Limb (tissue), 2 donors: ENCODE measurements at regions not wholly inside any gene's neighbourhood (a gene's known extent, or its start where the extent isn't known, plus 50 kb on each side); places are given as distances from the start of the nearest gene placed in this dataset.

ENCODE experiments used
- DNase-seq, 2 donors: peaks; one replicate each; pipeline ENCODE4 v3.0.0-alpha.2; 2016; ENCODE audit errors: extremely low spot score in 2 of 2

DNA sequence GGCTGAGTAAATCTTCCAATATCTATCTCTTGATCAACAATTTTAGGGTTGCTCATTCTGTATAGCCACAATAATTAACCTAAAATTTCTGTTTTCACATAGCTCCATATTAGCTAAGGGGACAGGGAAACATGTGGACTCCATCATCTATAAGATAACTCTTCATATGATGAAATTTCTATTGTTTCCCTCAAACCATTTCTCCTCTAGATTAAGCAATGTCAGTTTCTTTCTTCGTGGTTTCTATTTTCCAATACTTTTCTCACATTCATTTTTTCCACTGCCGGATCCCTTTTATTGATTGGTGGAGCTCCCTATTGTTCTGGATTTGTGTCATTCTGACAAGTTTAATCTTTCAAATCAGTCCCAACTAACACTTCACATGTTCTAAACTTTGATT lies 1221.3 kb upstream of the ZEB2 start:
- no peak for DNase-seq

DNA sequence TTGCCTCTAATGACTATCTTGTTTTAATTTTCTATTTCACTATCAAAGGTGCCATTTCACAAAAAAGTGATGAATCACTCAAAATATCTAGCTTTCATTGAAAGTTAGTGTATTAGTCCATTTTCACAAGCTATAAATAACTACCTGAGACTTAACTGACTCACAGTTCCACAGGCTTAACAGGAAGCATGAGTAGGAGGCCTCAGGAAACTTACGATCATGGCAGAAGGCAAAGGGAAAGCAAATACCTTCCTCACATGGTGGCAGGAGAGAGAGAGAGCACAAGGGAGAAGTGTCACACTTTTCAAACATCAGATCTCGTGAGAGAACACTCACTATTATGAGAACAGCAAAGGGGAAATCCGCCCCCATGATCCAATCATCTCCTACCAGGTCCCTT lies 1220.4 kb upstream of the ZEB2 start:
- DNase-seq = no peak

DNA sequence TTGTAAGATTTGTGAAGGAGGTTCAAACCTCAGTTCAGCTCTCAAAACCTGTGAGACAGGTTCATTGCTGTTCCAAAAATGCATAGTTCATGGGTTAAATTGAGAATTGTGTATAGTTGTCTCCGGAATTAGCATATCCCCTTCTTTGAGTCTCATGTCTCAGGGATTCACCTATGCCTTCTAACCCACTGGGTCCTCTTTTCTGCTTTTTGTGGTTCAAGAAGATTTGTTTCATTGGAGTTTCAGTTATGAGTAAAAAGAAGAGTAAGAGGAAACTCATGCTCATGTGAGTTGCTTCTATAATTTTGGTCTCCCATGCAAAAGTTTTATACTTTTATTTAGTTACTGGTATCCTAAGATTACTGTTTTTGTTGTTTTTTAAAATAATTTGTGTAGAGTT lies 1219.8 kb upstream of the ZEB2 start:
- no peak for DNase-seq

DNA sequence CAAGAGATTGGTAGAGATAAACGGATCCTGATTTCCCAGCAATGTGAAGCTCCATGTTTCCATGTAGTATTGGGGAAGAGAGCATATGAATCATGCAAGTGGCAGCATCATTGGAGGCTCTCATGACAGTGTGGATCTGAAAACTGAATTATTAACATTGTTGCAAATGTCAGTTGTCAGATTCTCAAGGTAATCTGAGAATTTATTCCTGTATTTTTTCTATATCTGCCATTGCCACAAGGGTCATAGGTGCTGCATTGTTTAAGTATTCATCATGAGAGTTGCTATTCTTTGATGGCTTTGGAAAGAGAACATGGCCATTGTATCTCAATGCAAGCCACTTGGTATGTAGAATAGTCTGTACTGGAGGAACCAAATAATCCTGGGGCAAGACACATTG lies 1217.0 kb upstream of the ZEB2 start:
- no peak for DNase-seq

DNA sequence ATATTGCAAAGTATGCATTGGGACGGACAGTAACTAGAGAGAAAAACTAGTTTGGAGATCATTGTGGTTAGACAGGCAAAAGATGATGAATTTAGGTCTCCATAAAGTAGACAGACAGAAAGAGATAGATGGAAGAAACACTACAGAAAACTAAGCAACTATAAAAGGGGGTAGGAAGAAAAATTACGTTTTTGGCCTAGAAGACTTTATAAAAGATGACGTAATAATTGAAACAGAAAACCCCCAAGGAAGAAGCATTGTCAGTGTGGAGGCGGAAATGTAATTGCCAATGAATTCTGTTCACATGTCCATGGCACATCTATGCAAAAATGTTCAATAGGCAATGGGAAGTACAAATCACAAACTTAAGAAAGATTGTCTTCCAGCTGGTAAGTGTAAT lies 1211.5 kb upstream of the ZEB2 start:
- no peak for DNase-seq

DNA sequence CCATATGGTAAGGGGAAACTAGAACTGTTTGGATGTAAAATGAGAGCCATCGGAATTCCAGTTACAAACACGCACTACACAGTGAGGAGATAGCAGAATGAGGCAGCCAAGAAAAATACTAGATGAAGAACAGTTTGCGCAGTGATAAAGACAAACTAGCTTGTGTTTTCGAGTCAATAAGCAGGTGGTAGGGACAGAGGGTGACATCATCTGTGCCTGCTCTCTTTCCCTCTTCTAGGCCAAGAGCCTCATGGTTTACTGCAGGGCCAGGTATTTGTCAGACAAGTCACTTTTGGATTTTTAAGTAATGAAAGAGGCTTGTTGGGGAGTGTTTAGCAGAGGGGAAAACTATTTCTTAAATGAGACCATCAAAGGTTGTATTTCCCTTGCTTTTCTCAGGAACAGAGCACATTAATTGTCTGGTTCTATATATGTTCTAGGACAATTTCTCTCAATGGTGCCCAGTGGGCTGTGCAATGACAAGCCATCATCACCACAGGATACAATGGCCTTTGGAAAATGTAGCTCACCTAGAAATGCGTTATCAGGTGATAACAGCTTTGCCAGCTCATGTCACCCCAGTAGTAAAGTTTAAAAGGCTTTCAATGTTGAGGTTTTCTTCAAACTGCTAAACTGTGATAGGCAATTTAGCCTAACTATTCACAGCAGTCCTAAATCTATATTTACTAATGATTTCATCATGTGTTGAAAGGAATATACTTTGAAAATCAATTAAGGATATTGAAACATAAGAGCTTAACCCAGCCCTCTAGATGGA lies 1210.3 kb upstream of the ZEB2 start:
- no peak for DNase-seq

DNA sequence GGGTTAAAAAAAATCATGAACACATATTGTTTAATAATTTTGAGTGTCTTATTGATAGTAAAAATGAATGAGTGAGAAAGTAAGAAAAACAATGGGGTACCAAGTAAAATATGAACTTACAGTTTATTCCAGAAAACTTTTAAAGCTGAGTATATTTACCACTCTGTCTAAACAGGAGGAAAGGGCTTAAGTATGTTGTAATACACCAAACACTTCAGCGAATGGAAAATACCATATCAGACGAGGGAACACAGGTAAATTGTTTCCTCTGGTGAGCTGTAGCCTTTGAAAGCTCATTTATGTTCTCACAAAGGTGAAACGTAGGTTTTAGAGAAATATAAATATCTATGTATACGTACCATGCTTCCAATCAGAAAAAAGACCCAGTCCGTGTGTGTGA lies 1209.6 kb upstream of the ZEB2 start:
- no peak for DNase-seq

DNA sequence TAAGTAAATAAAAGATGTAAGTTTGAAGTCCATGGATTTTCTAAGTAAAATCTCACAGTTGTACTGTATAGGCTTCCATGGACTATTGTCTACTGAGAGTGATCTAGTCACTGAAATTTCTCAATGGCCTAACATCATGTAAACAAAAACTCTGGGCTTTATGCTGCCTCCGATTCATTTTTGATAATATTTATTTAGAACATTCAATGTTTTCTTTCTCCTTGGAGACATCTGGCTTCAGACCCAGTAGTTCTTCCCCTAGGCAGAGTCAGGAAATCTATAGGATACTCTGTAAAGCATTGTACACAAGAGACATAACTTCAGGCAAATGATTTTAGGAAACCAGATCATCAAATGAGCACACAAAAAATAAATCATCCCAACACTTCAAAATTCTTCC lies 1208.6 kb upstream of the ZEB2 start:
- no peak for DNase-seq

DNA sequence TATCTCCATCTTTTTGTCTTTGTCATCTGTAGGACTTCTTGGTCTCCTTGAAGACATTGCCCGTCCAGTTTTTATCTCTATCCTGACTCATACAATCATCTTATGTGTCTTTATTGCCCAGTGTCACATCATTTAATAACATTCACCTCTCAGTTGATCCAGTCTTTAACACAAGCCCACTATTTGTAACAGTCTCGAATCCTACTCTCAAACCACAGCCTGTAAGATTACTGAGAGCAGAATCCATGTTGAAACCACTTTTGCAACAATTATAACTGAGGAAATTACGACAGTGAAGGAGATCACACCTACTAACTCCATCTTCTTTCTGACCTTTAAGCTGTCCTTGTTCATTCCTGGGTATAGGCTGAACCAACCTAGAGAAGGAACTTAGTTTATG lies 1206.0 kb upstream of the ZEB2 start:
- DNase-seq = no peak

DNA sequence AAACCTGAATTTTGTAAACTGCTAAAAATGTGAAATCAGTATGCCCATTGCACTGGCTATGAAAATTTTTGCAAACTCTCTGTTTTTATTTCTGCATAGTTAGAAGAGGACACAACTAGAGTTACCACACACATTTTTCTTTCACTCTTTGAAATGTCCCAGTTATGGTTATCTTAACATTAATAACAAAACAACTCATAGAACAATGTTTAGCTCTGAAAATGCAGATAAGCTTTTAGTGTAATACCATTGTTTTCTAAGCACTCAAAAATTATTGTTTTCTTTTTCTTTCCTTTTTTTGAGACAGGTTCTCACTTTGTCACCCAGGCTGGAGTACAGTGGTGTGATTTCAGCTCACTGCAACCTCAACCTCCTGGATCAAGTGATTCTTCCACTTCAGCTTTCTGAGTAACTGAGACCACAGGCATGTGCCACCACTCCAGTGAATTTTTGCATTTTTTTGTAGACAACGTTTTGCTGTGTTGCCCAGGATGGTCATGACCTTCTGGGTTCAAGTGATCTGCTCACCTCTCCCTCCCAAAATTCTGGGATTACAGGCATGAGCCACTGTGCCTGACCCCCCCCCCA lies 1204.5 kb upstream of the ZEB2 start:
- no peak for DNase-seq

DNA sequence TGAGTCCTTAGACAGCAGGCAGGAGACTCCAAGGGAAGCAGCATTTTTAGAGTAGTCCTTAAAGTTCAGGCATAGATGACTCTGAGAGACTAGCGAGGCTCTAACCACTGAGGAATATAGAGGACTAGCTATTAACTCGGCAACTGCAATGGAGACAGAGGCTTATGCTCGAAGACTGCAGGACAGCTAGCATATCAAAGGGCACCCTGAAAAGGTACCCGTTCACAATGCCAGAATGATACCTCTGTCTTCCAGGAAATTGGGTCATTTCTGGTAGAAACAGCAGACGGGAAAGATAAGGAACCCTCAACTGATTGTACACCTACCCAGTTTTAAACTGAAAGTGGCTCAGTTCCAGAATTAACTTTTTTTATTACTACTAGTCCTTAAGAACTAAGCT lies 1204.0 kb upstream of the ZEB2 start:
- no peak for DNase-seq

DNA sequence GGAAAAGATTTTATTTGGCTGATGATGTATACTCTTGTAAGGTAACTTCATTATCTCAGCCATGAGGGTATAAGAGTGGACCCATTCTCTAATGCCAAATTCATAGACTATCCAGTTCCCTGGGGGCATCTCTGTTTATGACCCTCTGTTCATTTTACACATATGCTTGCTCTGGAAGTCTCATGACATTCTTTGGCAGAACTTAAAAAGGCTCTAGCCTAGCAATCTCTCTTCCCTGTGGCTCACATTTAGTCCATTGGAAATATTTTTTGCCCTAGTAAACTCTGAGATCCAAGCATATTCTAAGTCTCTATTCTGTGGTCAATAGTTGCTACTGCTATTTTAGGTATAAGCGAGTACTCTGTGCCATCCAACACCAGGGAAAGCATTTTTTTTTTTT lies 1201.8 kb upstream of the ZEB2 start:
- DNase-seq = no peak

DNA sequence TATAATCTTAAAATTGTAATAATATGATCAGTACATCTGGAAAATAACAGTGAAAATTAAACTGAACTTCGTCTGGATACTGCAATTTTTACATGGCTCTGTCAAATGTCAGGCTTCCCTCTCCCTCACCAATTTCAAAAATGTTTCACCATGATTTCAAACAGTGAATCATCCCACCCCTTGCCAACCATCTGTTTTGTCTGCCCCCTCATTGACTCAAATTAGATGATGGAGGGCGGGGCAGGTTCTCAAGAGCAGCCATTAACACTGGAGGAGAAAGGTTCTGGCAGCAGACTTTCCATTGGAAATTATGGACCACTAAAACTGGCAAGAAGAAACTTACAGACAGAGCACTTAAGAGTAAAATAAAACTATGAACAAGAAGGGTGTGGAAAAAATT lies 1195.7 kb upstream of the ZEB2 start:
- DNase-seq = no peak

DNA sequence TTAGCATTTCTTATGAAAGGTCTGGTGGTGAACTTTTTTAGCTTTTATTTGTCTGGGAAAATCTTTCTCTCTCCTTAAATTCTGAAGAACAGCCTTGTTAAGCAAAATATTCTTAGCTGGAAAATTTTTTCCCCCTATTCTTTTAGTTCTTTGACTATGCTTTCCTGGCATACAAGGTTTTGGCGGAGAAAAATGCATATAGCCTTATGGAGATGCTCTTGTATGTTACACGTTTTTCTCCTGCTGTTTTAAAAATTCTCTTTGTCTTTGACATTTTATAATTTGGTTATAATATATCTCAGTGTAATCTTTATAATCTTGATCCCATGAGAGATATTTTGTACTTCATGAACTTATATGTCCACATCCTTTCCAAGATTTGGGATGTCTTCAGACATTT lies 1190.4 kb upstream of the ZEB2 start:
- no peak for DNase-seq

DNA sequence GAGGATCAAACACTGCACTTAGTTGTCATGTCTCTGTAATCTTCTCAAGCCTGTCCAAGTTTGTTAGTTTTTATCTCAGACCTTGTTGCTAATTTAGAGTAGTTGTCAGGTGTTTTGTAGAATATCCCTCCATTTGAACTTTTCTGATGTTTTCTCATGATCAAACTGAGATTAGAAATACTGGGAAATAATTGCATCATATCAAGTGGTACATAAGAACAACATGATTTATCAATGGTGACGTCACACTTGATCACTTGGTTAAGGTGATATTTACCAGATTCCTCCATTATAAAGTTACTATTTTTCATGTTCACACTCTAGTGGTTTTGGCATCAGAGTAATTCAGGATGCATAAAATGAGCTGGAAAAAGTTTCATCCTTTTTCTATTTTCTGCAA lies 1182.4 kb upstream of the ZEB2 start:
- no peak for DNase-seq

DNA sequence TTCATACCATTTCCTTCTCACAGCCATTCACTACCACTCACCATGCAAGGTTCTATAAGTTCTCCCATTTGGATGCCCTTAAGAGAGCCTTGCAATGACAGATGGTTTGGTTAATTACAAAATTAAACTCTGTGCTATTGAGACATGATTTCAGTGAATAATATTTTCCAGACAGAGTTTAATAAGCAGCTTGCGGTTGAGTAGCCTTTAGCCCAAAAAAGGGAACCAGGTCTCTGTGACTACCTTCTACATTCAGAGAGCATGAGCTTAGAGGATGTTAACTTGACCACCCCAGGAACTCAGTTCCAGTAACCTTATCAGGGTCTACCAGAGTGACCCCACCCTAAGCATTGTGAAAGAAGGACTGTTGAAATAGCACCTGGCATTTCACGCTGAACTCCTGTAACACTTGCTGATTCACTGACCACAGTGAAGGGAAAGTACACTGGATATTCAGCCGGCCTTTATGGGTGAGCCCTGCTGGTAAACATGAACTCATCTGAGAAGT lies 1173.1 kb upstream of the ZEB2 start:
- no peak for DNase-seq

DNA sequence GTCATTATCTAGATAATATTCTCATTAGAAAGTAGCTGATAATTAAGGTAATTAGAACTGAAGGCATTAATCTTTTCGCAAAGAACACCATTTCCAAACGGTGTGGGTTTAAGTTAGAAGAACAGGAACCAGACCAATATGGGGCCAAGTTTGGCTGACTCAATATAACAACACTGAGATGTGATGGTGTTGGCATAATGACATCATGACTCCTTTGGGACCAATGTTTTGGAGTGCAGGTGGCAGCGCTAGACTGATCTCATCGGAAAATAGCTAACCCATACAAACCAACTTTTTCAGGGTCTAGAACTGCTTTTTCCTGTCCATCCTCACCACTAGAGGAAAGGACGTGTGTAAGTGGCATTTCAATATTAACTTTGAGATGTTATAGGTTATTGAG lies 1171.7 kb upstream of the ZEB2 start:
- DNase-seq = no peak

DNA sequence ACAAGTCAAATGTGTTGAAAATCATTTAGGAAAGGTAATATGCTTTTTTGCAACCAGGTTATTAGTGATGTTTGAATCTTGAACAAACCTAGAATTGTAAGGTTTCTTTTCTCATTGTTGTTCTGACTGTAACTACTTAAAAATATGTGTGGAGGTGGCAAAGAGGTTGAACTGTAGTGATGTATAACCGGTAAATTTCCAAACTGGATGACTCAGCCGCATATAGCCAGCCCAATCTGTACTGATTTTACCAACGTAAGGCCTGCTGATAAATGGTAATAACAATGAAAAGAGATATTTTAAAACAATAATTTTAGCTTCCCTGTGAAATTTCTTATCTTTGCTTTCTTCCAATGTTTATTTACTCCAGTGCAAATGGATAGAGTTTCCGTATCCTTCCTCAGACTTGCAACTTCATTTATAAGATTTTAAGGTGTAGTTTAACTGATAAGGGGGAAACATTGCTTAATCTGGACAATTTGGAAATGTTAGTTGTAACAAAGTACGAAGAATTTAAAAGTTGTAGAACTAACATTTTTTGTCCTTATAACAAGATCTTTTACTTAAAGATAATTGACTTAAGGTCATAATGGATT lies 1170.4 kb upstream of the ZEB2 start:
- no peak for DNase-seq

DNA sequence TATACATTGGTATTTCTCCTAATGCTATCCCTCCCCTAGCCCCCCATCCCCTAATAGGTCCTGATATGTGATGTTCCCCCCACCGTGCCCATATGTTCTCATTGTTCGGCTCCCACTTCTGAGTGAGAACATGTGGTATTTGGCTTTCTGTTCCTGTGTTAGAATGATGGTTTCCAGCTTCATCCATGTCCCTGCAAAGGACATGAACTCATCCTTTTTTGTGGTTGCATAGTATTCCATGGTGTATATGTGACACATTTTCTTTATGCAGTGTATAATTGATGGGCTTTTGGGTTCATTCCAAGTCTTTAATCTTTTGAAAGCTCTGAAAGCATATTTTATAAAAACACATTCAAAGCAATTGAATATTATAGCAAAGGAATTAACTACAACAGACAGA lies 1169.4 kb upstream of the ZEB2 start:
- DNase-seq = no peak

DNA sequence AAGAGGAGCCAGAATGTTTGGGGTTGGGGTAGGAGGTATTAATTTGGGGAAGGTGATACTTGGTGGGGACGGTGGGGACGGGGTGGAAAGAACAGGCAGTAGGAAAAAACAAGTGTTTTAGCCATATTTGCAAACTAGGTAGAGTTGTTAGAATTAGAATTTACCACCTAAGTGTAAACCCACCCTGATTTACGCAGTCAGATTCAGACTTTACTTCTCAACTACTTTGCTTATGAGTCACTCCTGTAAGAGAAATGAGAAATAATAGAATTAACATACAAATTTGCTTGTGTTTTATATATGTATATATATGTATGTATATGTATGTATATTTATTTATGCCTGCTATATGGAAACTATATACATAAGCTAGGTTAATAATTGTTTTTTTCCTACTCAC lies 1168.2 kb upstream of the ZEB2 start:
- no peak for DNase-seq

DNA sequence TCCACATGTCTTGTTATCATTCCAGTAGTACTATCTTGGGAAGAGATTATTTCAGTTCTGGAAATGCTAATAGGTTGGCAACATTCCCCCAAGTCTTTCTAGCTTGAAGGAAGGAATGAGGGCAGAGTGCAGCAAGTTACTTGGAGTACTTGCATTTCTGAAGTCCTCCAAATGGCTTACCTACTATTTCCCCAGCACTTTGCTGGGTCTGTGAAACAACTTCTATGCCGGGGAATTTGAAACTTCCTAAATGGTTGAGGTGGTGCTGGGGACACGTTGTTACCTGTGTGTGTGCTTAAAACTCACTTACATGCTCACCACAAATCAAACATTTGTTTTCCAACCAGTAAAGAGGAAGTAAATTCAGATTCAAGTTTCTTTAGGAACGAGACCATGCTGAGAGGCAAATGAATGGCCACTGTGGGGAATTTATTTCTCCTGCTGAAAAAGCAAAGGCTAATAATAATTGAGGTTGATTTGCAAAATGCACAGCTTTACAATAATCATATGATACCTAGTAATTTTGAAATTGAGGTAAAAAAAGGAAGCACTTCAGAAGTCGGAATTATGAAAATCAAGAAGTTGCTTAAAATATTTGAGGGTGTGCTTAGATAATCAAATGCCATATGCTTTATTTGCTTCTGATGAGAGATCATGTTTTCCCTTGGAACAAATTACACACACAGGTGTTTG lies 1167.7 kb upstream of the ZEB2 start:
- no peak for DNase-seq

DNA sequence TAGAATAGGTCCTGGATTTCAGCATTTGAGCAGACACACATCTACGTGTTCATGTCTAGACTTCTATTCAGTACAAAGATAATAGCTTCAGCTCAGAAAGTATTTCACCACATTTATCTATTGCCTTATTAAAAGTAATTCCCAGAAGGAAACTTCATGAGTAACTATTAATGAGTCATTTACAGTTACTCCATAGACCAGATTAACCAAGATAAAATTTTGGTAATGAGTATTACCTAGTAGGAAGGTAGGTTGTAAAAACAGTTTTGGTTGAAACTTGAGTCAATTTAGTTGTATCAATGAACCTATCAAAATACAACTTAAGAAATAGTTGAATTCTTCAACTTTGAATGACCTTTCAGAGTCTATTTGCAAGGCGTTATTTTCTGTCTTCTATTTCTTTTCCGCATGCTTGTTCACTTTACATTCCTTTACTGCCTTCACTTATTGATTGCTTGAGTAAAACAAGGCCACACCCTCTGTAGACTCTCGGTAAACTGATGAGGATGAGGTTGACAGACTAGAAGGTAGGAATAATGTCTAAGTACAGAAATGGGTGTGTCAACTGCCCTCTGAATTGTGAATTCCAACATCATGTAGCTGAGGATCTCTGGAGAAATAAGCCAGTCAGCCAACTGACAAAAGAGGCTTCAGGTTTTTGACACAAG lies 1165.6 kb upstream of the ZEB2 start:
- DNase-seq = no peak
